Osteocyte (in vitro differentiated cells): ENCODE measurements at regions not wholly inside any gene's neighbourhood (a gene's known extent, or its start where the extent isn't known, plus 50 kb on each side); places are given as distances from the start of the nearest gene placed in this dataset.
"Not testable (repeated sequence)": the region's sequence is repeated elsewhere in the genome, so short reads cannot be mapped to it uniquely, and the experiment has no call there.

ENCODE experiments used
- DNase-seq: peaks from one replicate; pipeline ENCODE4 v3.0.0; 2021; ENCODE audit warnings: mixed read lengths; ENCODE audit not compliant: unreplicated experiment; ENCODE audit errors: extremely low spot score
- H3K27ac Mint-ChIP-seq: one replicate; pipeline ENCODE4 v1.8.0; 2021; ENCODE audit warnings: mild to moderate bottlenecking, mixed read lengths; ENCODE audit not compliant: unreplicated experiment
- H3K27me3 Mint-ChIP-seq: one replicate; pipeline ENCODE4 v1.8.0; 2021; ENCODE audit warnings: mixed read lengths; ENCODE audit not compliant: unreplicated experiment
- H3K36me3 Mint-ChIP-seq: one replicate; pipeline ENCODE4 v1.8.0; 2021; ENCODE audit warnings: mixed read lengths; ENCODE audit not compliant: unreplicated experiment
- H3K4me1 Mint-ChIP-seq: one replicate; pipeline ENCODE4 v1.8.0; 2021; ENCODE audit warnings: mixed read lengths; ENCODE audit not compliant: unreplicated experiment
- H3K4me3 Mint-ChIP-seq: one replicate; pipeline ENCODE4 v1.8.0; 2021; ENCODE audit warnings: mild to moderate bottlenecking, moderate library complexity, mixed read lengths; ENCODE audit not compliant: unreplicated experiment
- H3K9me3 Mint-ChIP-seq: one replicate; pipeline ENCODE4 v1.8.0; 2021; ENCODE audit warnings: mixed read lengths; ENCODE audit not compliant: unreplicated experiment
- CTCF ChIP-seq: fragments of 200-600 bp; sonication (generic); IDR thresholded peaks from 2 replicates; pipeline ENCODE4 v1.5.0; 2021; ENCODE audit warnings: antibody characterized with exemption, mild to moderate bottlenecking, moderate library complexity

DNA sequence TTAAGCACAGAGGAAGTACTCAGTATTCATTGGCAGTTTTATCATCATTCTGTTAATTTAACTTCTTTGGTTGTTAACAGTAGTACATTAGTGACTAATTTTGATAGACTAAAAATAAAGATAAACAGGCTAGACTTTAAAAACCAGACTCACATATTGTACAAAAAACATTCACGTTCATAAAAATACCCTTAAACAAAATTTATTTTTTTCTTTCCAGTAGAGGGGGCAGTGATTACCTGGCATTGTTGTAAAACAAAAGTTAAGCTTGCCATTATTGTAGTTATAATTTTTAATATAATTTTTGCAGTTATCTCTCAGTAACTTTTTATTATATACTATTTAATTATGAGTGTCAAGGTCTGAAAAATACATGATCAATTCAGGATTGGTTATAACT, 92.0 kb downstream of the MRPL57 start:
- not testable (repeated sequence) for H3K4me3 Mint-ChIP-seq, H3K36me3 Mint-ChIP-seq, H3K9me3 Mint-ChIP-seq

GRCh38 chr13:21272439-21272838, 96.0 kb downstream of the MRPL57 start:
- H3K27ac Mint-ChIP-seq, H3K9me3 Mint-ChIP-seq, H3K4me1 Mint-ChIP-seq, H3K36me3 Mint-ChIP-seq, H3K4me3 Mint-ChIP-seq, DNase-seq: not testable (repeated sequence)
- peaks cover 27% of the 10 kb centered on the region for H3K27me3 Mint-ChIP-seq

More for the DNA sequence above, 92.0 kb downstream of the MRPL57 start:
- not testable (repeated sequence) for DNase-seq, H3K27ac Mint-ChIP-seq, H3K4me1 Mint-ChIP-seq
- H3K27me3 Mint-ChIP-seq = peaks cover 26% of the 10 kb centered on the region
- TF ChIP-seq CTCF = peak; percentile 27

GRCh38 chr13:21274457-21274856, 98.0 kb downstream of the MRPL57 start:
- peaks cover 27% of the 10 kb centered on the region for H3K27me3 Mint-ChIP-seq
- H3K27ac Mint-ChIP-seq, H3K4me1 Mint-ChIP-seq, H3K36me3 Mint-ChIP-seq, H3K9me3 Mint-ChIP-seq, H3K4me3 Mint-ChIP-seq, DNase-seq: not testable (repeated sequence)

- DNase-seq = no peak
- no peak overlapping the region for H3K4me3 Mint-ChIP-seq
- H3K9me3 Mint-ChIP-seq = no peaks in the 10 kb centered on the region
- peaks cover 66% of the 10 kb centered on the region for H3K27me3 Mint-ChIP-seq
- no peaks in the 10 kb centered on the region for H3K36me3 Mint-ChIP-seq
- no peak for TF ChIP-seq CTCF
- H3K4me1 Mint-ChIP-seq = no peaks in the 10 kb centered on the region
- no peak overlapping the region for H3K27ac Mint-ChIP-seq
Observed at GRCh38 chr13:21282065-21282464, 105.6 kb downstream of the MRPL57 start.

DNA sequence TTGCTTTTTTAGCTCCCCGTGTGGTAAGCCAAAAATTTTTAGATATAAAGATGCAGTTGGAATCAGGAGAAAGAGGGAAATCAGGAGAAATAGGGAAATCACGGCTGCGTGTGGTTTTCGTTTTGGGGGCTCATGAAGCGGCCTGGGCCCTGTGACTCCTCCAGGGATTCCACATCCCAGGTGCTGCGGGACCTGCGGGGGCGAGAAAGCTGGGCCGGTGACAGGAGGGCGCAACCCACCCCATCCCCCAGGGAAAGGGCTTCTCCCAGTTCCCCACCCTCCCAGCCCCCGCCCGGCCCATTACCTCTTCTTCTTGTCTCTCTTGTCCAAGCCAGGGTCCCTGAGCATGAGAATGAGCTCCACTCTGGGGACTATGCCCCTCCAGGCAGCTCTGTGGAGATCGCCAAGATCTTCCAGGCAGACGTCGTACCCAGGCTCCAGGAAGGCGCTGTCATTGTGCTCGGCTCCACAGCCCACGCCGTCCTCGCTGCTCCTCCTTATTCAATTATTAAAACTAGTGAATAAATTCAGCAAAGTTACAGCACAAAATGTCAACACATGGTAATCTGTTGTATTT, 111.0 kb downstream of the MRPL57 start:
- no peaks in the 10 kb centered on the region for H3K4me1 Mint-ChIP-seq
- no peak for DNase-seq
- TF ChIP-seq CTCF = no peak
- no peaks in the 10 kb centered on the region for H3K36me3 Mint-ChIP-seq
- H3K27me3 Mint-ChIP-seq = peaks cover 40% of the 10 kb centered on the region
- H3K9me3 Mint-ChIP-seq = no peaks in the 10 kb centered on the region
- H3K4me3 Mint-ChIP-seq = no peak overlapping the region
- H3K27ac Mint-ChIP-seq = no peak overlapping the region

DNA sequence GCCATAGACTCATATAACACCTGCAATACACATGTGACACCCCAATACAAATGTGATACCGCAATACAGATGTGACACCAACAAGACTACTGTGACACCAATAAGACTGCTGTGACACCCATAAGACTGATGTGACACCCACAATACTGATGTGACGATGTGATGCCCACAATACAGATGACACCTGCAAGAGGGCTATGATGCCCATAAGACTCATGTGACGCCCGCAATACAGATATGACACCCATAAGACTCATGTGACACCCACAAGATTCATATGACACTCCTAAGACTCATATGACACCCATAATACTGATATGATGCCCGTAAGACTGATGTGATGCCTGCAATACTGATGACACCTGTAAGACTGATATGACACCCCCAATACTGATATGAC, 113.0 kb downstream of the MRPL57 start:
- no peak overlapping the region for H3K4me3 Mint-ChIP-seq
- no peaks in the 10 kb centered on the region for H3K9me3 Mint-ChIP-seq
- peaks cover 28% of the 10 kb centered on the region for H3K27me3 Mint-ChIP-seq

DNA sequence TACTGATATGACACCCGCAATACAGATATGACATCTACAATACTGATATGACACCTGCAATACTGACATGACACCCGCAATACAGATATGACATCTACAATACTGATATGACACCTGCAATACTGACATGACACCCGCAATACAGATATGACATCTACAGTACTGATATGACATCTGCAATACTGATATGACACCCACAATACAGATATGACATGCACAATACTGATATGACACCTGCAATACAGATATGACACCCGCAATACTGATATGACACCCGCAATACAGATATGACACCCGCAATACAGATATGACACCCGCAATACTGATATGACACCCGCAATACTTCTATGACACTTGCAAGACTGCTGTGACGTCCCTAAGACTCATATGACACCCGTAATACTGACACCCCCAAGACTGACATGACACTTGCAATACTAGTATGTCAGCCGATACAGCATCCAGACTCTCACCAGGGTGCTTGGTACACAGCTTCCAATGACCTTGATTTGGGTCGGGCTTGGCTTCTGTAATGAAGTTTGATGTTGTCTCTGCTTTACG, 114.1 kb downstream of the MRPL57 start:
- H3K36me3 Mint-ChIP-seq, H3K4me3 Mint-ChIP-seq, DNase-seq, H3K9me3 Mint-ChIP-seq, H3K27ac Mint-ChIP-seq, H3K4me1 Mint-ChIP-seq: not testable (repeated sequence)
- H3K27me3 Mint-ChIP-seq = peaks cover 22% of the 10 kb centered on the region

More for the DNA sequence above, 113.0 kb downstream of the MRPL57 start:
- no peak for TF ChIP-seq CTCF
- Mint-ChIP-seq H3K27ac (no peak overlapping the region), H3K36me3 (no peaks in the 10 kb centered on the region), H3K4me1 (no peaks in the 10 kb centered on the region)
- DNase-seq = no peak
